GM12872 (cell line): ENCODE measurements at regions not wholly inside any gene's neighbourhood (a gene's known extent, or its start where the extent isn't known, plus 50 kb on each side); places are given as distances from the start of the nearest gene placed in this dataset.

Experiments
- TF ChIP-seq, protein P1 (sequence below): IDR thresholded peaks from 3 replicates; pipeline ENCODE4 v1.5.1; 2011; ENCODE audit warnings: low read depth, mild to moderate bottlenecking, low read length, moderate library complexity; ENCODE audit not compliant: insufficient read depth

DNA sequence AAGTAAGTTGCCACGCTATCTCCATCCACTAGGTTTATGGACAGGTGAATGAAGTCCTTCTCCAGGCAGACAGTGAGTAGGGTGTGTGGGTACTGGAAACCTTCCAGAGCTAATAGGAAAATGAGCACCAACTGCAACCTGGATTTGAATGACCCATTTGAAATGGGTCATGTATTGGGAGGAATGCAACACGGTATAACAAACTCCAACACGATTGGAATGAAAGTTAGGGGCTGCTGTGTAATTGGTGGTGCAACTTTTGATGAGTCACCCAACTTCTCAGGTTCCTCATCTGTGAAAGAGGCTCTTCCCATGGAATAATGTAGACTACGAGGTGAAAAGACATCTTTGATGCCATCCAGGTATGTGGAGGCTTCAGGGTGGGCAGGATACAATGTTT is 241.4 kb upstream of the PODXL start:
- TF ChIP-seq, protein P1, sequence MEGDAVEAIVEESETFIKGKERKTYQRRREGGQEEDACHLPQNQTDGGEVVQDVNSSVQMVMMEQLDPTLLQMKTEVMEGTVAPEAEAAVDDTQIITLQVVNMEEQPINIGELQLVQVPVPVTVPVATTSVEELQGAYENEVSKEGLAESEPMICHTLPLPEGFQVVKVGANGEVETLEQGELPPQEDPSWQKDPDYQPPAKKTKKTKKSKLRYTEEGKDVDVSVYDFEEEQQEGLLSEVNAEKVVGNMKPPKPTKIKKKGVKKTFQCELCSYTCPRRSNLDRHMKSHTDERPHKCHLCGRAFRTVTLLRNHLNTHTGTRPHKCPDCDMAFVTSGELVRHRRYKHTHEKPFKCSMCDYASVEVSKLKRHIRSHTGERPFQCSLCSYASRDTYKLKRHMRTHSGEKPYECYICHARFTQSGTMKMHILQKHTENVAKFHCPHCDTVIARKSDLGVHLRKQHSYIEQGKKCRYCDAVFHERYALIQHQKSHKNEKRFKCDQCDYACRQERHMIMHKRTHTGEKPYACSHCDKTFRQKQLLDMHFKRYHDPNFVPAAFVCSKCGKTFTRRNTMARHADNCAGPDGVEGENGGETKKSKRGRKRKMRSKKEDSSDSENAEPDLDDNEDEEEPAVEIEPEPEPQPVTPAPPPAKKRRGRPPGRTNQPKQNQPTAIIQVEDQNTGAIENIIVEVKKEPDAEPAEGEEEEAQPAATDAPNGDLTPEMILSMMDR: no peak

GRCh38 chr7:131795400-131795799 is 239.0 kb upstream of the PODXL start:
- TF ChIP-seq, protein P1: no peak

DNA sequence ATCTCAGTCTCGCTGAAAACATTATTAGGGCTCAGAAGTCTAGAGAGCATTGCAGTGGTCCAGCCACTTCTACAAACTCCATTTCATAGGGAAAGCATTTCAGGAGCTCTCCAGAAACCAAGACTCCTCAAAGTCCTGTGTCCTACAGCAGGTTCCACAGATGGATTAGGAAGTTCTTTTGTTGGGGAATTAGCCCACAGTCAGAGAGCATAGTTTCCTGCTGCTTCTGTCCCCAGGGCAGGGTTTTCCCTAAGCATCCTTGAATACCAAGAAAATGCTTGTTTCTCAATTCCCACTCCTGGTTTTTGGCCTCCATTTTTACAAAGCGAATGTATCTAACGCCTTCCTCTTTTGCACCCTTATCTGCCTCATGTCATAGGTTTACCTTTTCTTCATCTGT is 235.9 kb upstream of the PODXL start:
- TF ChIP-seq, protein P1: no peak

DNA sequence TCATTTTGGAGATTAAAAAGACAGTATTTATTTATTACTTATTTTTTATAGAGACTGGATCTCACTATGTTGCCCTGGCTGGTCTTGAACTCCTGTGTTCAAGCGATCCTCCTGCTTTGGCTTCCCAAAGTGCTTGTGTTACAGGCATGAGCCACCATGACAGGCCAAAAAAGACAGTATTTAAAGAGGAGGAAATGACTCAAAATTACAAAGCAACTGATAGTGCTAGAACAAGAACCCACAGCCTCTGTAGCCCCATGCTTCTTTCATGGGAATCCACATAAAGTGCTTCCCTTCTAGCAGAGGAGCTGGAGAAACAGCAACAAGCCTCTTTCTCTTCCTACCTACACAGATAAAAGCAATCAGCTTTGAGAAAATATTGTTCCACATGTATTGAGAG is 230.7 kb upstream of the PODXL start:
- TF ChIP-seq, protein P1: no peak

GRCh38 chr7:131786204-131786603 is 229.8 kb upstream of the PODXL start:
- TF ChIP-seq, protein P1: no peak

DNA sequence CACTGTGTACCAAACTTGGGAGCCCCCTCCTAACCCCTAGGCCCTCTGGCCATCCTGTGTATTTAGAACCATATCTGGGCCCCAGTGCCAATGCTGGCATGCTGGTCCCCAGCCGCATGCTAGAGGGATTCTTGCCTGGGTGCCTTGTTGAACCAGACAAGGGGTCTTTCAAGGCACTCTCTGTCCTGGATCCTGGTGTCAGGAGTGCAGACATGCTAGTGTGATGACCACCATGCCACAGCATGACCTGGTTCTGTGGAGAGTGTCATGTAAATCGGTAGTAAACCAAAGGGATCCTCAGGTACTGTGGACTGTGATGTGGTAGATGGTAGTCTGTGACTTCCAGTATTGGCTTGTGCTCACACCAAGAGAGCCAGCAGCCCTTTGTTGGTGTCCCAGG is 222.2 kb upstream of the PODXL start:
- TF ChIP-seq, protein P1: no peak

- TF ChIP-seq, protein P1: no peak
These were observed 218.2 kb upstream of the PODXL start for GRCh38 chr7:131774419-131775220.
